ENCODE measurements at regions not wholly inside any gene's neighbourhood (a gene's known extent, or its start where the extent isn't known, plus 50 kb on each side); places are given as distances from the start of the nearest gene placed in this dataset.

- no peak for DNase-seq (ENCODE audit: low spot score)
These were observed 2207.0 kb downstream of the ARAP2 start for GRCh38 chr4:34037280-34037679.

- DNase-seq (ENCODE audit: low spot score): no peak
These were observed 2204.5 kb downstream of the ARAP2 start for GRCh38 chr4:34039766-34040165.

DNA sequence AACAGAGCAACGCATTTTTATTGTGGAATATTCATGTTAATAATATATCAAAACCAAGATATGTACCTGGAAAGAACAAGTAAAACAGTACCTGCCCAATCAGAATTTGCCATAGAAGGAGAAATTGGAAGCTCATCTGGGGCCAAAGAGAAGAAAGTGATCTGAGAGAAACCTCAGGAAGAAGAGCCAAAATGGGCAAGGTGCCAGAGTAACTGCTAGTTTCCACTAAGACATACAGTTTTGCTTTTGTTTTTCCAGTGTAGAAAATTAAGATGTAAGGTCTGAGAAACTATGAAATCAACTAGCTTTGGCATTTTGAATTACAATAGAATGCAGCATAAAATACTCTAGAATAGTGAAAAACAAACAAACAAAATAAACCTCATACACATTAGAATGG, 2201.2 kb downstream of the ARAP2 start:
- DNase-seq (ENCODE audit: low spot score): no peak

DNA sequence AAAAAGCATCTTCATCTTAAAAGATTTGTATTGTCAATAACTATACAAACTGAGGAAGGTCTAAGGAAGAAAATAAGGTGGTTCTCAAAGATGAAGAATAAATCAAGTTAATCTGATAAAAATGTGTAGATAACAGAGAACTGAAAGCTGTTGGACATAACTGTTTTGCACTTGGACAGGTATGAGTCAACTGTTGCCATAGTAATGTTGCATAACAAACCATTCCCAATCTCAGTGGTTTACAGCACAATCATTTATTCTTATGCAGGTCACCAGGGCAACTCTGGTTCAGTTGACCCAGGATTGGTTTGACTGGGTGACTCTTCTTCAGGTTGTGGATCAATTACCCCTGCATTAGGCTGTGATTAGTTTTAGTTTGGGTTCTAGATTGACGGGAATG, 2197.7 kb downstream of the ARAP2 start:
- no peak for DNase-seq (ENCODE audit: low spot score)

- DNase-seq (ENCODE audit: low spot score): no peak
These were observed 2197.0 kb downstream of the ARAP2 start for GRCh38 chr4:34047363-34047762.

- DNase-seq (ENCODE audit: low spot score): no peak
These were observed 2178.2 kb downstream of the ARAP2 start for GRCh38 chr4:34066126-34066525.

- DNase-seq (ENCODE audit: low spot score): no peak
These were observed 2152.9 kb downstream of the ARAP2 start for GRCh38 chr4:34091451-34091850.

DNA sequence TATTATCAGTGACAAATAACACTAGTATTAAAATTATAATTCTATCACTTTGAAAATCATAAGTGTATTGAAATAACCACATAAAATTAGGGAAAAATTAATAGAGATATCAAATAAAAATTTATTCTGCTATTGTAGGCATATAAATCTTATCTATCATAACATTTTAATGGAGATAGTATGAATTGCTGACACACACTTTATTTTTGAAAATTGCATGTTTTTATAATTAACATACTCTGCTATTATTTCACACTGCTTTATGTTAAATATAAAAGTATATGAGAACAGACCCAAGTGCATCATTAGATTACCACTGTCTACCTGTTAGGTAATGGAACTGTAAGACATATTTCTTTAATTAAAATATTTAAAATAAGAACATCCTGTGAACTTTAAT, 2150.2 kb downstream of the ARAP2 start:
- DNase-seq (ENCODE audit: low spot score): no peak

GRCh38 chr4:34105311-34105710, 2139.0 kb downstream of the ARAP2 start:
- no peak for DNase-seq (ENCODE audit: low spot score)

- DNase-seq (ENCODE audit: low spot score): no peak
These were observed 2135.9 kb downstream of the ARAP2 start for GRCh38 chr4:34108391-34108790.

DNA sequence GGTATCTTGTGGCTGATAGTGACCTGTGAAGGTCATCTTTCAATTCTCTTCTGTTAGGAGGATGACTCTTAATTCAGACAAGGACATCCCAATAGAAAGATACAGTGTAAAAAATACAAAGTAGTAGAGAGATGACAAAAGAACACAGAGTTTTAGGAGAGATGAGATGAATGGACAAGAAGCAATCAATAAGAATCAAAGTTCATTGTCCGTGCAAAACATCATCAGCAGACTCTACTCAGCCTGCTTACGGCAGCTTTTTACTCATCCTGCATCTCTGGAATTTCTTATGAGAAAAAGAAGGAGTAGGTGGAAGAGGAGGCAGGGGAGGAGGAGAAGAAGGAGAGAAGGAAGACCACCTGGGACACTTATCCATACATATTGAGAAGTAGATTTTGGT, 2131.7 kb downstream of the ARAP2 start:
- DNase-seq (ENCODE audit: low spot score): no peak

GRCh38 chr4:34138385-34138784, 2105.9 kb downstream of the ARAP2 start:
- DNase-seq (ENCODE audit: low spot score): no peak

DNA sequence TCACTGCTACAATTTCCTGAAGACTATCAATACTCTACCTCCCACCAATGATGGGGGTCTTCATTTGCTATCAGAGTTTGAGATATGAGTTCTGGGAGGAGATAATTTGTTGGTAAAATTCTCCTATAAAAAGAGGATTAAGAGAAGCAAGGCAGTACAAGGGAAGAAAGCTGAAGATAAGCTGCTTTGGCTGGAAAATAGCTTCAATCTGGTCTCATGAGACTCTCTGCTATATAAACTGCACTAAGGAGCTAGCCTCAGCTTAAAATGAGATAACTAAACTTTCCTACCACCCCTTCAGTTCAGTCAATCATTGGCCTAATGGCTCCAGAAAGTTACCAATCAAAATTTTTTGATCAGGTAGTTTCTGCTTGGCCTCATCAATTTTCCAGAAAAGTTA, 2105.0 kb downstream of the ARAP2 start:
- DNase-seq (ENCODE audit: low spot score): no peak

- no peak for DNase-seq (ENCODE audit: low spot score)
These were observed 2095.9 kb downstream of the ARAP2 start for GRCh38 chr4:34148322-34148908.

DNA sequence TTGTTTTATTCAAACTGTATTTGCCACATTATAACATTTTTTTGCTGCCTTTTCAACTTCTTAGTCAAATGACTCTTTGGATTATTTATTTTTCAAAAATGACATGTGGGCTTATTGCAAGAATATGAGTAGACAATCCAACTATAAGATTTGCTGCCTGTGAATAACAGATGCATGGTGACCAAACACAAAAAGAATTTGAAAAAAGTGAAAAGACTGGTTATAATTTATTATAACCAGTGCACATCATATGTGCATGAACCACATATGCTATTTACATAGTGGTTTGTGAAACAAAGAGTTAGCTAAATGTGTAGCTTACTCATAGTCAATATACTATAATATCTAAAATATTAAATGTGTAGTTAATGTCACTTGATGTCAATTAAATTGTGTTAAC, 2086.8 kb downstream of the ARAP2 start:
- DNase-seq (ENCODE audit: low spot score): no peak

DNA sequence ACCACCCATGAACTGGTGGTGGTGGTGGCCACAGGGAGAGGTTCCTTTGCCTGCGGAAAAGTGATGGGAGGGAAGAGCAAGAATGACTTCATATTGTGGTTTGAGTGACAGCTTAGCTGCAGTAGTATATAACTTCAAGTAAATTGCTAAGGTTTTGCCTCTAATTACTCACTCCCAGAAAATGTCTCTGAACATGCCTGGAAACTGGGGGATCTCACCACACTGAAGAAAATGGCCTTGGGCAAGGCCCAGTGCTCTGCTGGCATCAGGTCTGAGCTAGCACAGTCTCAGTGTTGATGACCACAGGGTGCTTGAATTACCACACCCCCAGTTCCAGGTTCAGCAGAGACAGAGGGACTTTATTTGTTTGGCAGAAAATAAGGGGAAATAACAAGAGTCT, 2085.4 kb downstream of the ARAP2 start:
- no peak for DNase-seq (ENCODE audit: low spot score)

DNA sequence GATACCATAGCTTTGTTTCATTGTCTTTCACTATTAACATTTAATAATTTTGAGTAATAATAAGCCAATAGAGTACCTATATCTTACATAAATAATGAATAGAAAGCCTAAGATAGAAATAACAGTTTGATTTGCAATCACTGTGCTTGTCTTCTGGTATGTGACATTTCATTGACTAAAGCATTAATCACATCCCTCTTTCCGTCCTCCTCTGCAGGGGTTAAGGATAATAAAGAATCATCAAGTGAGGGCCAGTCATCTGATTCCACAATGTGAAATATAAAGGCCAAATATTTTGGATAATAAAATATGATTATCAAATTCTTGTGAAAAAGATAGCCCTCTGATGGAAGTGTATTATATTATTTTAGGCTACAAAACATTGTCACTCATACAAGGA, 2073.4 kb downstream of the ARAP2 start:
- DNase-seq (ENCODE audit: low spot score): no peak

- no peak for DNase-seq (ENCODE audit: low spot score)
These were observed 2067.7 kb downstream of the ARAP2 start for GRCh38 chr4:34176609-34177008.

- no peak for DNase-seq (ENCODE audit: low spot score)
These were observed 2065.8 kb downstream of the ARAP2 start for GRCh38 chr4:34178476-34178875.

- DNase-seq (ENCODE audit: low spot score): no peak
These were observed 2062.9 kb downstream of the ARAP2 start for GRCh38 chr4:34181311-34181841.

GRCh38 chr4:34181891-34182290, 2062.4 kb downstream of the ARAP2 start:
- DNase-seq (ENCODE audit: low spot score): no peak

- DNase-seq (ENCODE audit: low spot score): no peak
These were observed 2062.0 kb downstream of the ARAP2 start for GRCh38 chr4:34182306-34182705.

- no peak for DNase-seq (ENCODE audit: low spot score)
These were observed 2060.4 kb downstream of the ARAP2 start for GRCh38 chr4:34183926-34184325.

DNA sequence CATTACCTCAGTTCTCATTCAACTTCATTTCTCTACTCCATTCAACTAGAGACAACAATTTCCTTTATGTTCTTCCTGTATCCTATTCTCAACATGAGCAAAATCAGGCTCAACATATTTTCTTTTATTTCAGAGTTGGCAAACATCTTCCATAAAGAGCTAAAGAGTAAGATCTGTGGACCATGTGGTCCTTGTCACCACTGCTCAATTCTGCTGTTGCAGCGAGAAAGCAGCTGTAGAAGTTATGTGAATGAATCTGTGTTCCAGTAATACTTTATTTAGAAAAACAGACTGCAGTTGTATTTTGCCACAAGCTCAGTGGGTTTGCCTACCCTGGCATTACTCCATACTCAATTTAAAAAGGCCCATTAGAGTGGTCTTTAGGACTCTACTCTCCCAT, 2057.3 kb downstream of the ARAP2 start:
- no peak for DNase-seq (ENCODE audit: low spot score)

DNA sequence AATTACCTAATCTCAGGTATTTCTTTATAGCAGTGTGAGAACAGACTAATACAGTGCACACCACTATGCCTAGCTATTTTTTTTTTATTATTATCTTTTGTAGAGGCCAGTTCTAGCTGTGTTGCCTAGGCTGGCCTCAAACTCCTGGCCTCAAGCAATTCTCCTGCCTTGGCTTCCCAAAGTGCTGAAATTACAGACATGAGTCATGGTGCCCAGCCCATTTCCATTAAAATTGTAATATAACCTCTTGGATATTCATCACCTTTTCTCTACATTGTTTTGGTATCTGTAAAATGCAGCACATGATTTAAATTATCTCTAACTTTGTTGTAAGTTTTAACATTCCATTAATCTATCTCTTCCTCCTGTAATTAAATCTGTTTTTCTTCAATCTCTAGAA, 2052.9 kb downstream of the ARAP2 start:
- DNase-seq (ENCODE audit: low spot score): no peak
